GM12878 (cell line): ENCODE measurements at regions not wholly inside any gene's neighbourhood (a gene's known extent, or its start where the extent isn't known, plus 50 kb on each side); places are given as distances from the start of the nearest gene placed in this dataset.

ENCODE experiments used
- ATAC-seq: fragments of 200-7000 bp; cut with Tn5 transposase; 3 replicates; pipeline ENCODE4 v1.9.1; 2020; ENCODE audit warnings: mild to moderate bottlenecking, moderate library complexity
- BruUV-seq: library from RNA; stranded (reverse); fragments of 400-500 nt; replicated peaks from 2 replicates; lab custom pipeline; 2021; lab: Mats Ljungman, UMichigan
- CTCF ChIA-PET: fragments of 300-600 bp; sonication (Branson Sonifier 250); formaldehyde crosslinking; extraction: SDS; loops from one replicate; lab custom pipeline; 2021; ENCODE audit warnings: inconsistent platforms; lab: Yijun Ruan, JAX
- POLR2A ChIA-PET: fragments of 350-600 bp; formaldehyde crosslinking; extraction: SDS; loops from one replicate; lab custom pipeline; 2021; ENCODE audit warnings: inconsistent platforms; lab: Charles Lee
- RAD21 ChIA-PET: fragments of 300-600 bp; sonication (Branson Sonifier 250); formaldehyde crosslinking; loops from one replicate; lab custom pipeline; 2023; ENCODE audit warnings: antibody characterized with exemption; ENCODE audit not compliant: unreplicated experiment; lab: Charles Lee
- SMC1A ChIA-PET: fragments of 300-600 bp; sonication (Branson Sonifier 250); formaldehyde crosslinking; loops from one replicate; lab custom pipeline; 2023; ENCODE audit not compliant: unreplicated experiment, uncharacterized antibody; lab: Charles Lee
- DNase-seq: peaks from one replicate; pipeline ENCODE4 v3.0.0-alpha.2; 2011; ENCODE audit warnings: low read depth, low spot score
- FAIRE-seq: peaks from 3 replicates; lab custom pipeline; 2011; peaks lifted over from hg19 to GRCh38; lab: Jason Lieb, UNC
- H2AFZ ChIP-seq: 2 replicates; pipeline ENCODE4 v1.6.0; 2011; ENCODE audit warnings: low read depth, low read length, control low read depth; ENCODE audit not compliant: control insufficient read depth
- H3K27ac ChIP-seq: 2 replicates; pipeline ENCODE4 v1.5.1; 2011; ENCODE audit warnings: control low read depth; ENCODE audit not compliant: control insufficient read depth, insufficient read depth
- H3K27me3 ChIP-seq, 2 experiments: replicated peaks in 1 of 2; 2 replicates each; pipeline versions ENCODE4 v1.6.0 to v1.6.1; 2011; ENCODE audit warnings: low read length in 1 of 2; ENCODE audit not compliant: control insufficient read depth in 2 of 2, insufficient read depth in 2 of 2
- H3K36me3 ChIP-seq, 2 experiments: 2 replicates each; pipeline ENCODE4 v1.5.1; 2011; ENCODE audit warnings: low read length in 1 of 2; ENCODE audit not compliant: control insufficient read depth in 2 of 2, insufficient read depth in 2 of 2
- H3K4me1 ChIP-seq: 2 replicates; pipeline ENCODE4 v1.6.1; 2011; ENCODE audit warnings: mild to moderate bottlenecking, low read length, moderate library complexity, mixed read lengths; ENCODE audit not compliant: control insufficient read depth, insufficient read depth
- H3K4me2 ChIP-seq: 2 replicates; pipeline ENCODE4 v1.6.0; 2011; ENCODE audit warnings: control low read depth; ENCODE audit not compliant: control insufficient read depth, insufficient read depth
- H3K4me3 ChIP-seq: fragments of 200-600 bp; sonication (generic); 2 replicates; pipeline ENCODE4 v1.5.1; 2016
- H3K79me2 ChIP-seq: 2 replicates; pipeline ENCODE4 v1.6.0; 2011; ENCODE audit warnings: low read length; ENCODE audit not compliant: control insufficient read depth, insufficient read depth
- H3K9ac ChIP-seq: 2 replicates; pipeline ENCODE4 v1.8.0; 2011; ENCODE audit warnings: low read length, control low read depth, mixed read lengths; ENCODE audit not compliant: control insufficient read depth, insufficient read depth
- H3K9me3 ChIP-seq: replicated peaks from 3 replicates; pipeline ENCODE4 v1.5.1; 2011; ENCODE audit warnings: mild to moderate bottlenecking, low read length; ENCODE audit not compliant: control insufficient read depth, insufficient read depth
- H4K20me1 ChIP-seq: 2 replicates; pipeline ENCODE4 v1.6.0; 2011; ENCODE audit not compliant: control insufficient read depth, insufficient read depth
- CBFB ChIP-seq: IDR thresholded peaks from 2 replicates; pipeline ENCODE4 v1.6.1; 2016; ENCODE audit warnings: antibody characterized with exemption, low read depth
- JUNB ChIP-seq: IDR thresholded peaks from 2 replicates; pipeline ENCODE4 v1.6.1; 2016; ENCODE audit warnings: antibody characterized with exemption, mild to moderate bottlenecking
- KLF5 ChIP-seq: fragments of 450-650 bp; IDR thresholded peaks from 2 replicates; pipeline ENCODE4 v1.6.1; 2014; ENCODE audit warnings: mild to moderate bottlenecking; ENCODE audit not compliant: partially characterized antibody
- LARP7 ChIP-seq: fragments of 450-650 bp; IDR thresholded peaks from 2 replicates; pipeline ENCODE4 v1.6.1; 2017; ENCODE audit warnings: mild to moderate bottlenecking
- NR2C1 ChIP-seq: fragments of 450-650 bp; IDR thresholded peaks from 2 replicates; pipeline ENCODE4 v1.6.1; 2017; ENCODE audit warnings: antibody characterized with exemption, mild to moderate bottlenecking, moderate library complexity
- RUNX3 ChIP-seq: IDR thresholded peaks from 2 replicates; pipeline ENCODE4 v1.6.1; 2012; ENCODE audit warnings: low read length, inconsistent platforms
- SREBF1 ChIP-seq: IDR thresholded peaks from 2 replicates; pipeline ENCODE4 v1.6.1; 2012; ENCODE audit warnings: mild to moderate bottlenecking, low read length
- ZBTB33 ChIP-seq: fragments of 450-650 bp; IDR thresholded peaks from 2 replicates; pipeline ENCODE4 v1.6.1; 2017; ENCODE audit warnings: mild to moderate bottlenecking
- in situ Hi-C: fragments of 300-500 bp; cut with MboI; formaldehyde crosslinking; loops from 9 replicates; pipeline ENCODE4 v1.14.3; 2018; ENCODE audit warnings: mixed read lengths
- intact Hi-C: fragments of 100-400 bp; cut with micrococcal nuclease; formaldehyde crosslinking; loops from one replicate; pipeline ENCODE4 v1.14.2; 2022; ENCODE audit not compliant: unreplicated experiment
- TF ChIP-seq, protein P1 (sequence below): IDR thresholded peaks from 2 replicates; pipeline ENCODE4 v1.6.1; 2012; ENCODE audit warnings: low read depth, low read length, improper control_type of control experiment

DNA sequence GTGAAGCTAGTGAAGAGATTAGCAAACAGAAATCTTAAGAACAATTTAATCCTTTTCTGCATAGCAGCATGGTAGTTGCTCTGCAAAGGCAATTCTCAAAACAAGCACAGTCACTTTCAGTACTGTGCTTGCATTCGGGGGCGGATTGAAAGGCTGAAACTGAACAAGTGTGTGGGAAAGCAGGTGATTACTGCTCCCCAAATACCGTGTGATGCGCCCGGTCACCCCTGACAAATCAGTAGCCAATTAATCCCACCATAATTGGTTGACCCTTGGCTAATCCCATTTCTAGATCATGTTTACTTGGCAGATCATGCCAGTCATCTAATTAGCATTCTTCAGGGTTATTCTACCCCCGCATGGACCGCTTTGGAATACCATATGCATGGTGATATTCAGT lies 76.5 kb upstream of the ADRB1 start (continued):
- TF ChIP-seq ZBTB33 (no peak), CBFB (no peak), KLF5 (no peak), SREBF1 (no peak), JUNB (no peak), NR2C1 (no peak)
- TF ChIP-seq, protein P1, sequence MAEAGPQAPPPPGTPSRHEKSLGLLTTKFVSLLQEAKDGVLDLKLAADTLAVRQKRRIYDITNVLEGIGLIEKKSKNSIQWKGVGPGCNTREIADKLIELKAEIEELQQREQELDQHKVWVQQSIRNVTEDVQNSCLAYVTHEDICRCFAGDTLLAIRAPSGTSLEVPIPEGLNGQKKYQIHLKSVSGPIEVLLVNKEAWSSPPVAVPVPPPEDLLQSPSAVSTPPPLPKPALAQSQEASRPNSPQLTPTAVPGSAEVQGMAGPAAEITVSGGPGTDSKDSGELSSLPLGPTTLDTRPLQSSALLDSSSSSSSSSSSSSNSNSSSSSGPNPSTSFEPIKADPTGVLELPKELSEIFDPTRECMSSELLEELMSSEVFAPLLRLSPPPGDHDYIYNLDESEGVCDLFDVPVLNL: no peak

GRCh38 chr10:113970641-113971040 lies 73.0 kb upstream of the ADRB1 start:
- ChIA-PET RAD21 (interaction anchor here (0.8 to 2.5 kb wide), 2 partner anchors 12 to 113 kb away, joined by 3 to 7 read pairs; no protein-coding TSS in a partner anchor), SMC1A (interaction anchor here (0.7 to 2.0 kb wide), 6 partner anchors 8 to 54 kb away, joined by 3 to 7 read pairs (median 3); no protein-coding TSS in a partner anchor), CTCF (interaction anchor here (1.7 kb wide), 1 partner anchor 10 kb away, joined by 4 read pairs; no protein-coding TSS in a partner anchor), POLR2A (no interaction called here)
- Histone ChIP-seq H3K27ac (no peak overlapping the region), H3K9ac (no peak overlapping the region), H3K4me1 (peaks cover 15% of the 10 kb centered on the region), H3K4me3 (no peak overlapping the region), H3K4me2 (no peak overlapping the region), H3K9me3 (peaks cover 11% of the 10 kb centered on the region), H2AFZ (no peak overlapping the region), H4K20me1 (no peaks in the 10 kb centered on the region), H3K79me2 (no peaks in the 10 kb centered on the region), H3K27me3 (no peaks in the 10 kb centered on the region), H3K36me3 (no peaks in the 10 kb centered on the region)
- FAIRE-seq (no peak), DNase-seq (no peak), ATAC-seq (no peak)
- TF ChIP-seq LARP7 (no peak), RUNX3 (peak; percentile 53; the same call in 1 of the 2 replicates)
- intact Hi-C loops: no loop called here
- BruUV-seq: no TSS peak
- in situ Hi-C loops: no loop called here
